ENCODE measurements at regions not wholly inside any gene's neighbourhood (a gene's known extent, or its start where the extent isn't known, plus 50 kb on each side); places are given as distances from the start of the nearest gene placed in this dataset.

DNA sequence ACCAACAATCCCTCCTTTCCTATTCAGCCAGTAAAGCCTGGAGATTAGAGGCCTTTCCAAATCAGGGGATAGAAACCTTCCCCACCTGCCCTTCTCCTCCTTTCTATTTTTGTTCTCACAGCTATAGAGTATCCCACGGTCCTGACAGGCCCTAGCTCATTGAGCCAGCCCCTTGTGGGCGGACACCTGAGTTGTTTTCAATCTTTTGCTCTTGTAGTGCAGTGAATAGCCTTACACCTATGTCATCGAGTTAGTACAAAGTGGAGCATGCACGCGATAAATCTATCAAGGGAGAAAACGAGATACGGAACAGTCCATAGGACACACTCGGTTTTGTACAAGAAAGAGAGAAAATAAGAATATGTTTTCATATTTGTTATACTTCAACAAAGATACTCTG is 77.2 kb downstream of the TSPAN17 start:
- TF ChIP-seq, protein P1, sequence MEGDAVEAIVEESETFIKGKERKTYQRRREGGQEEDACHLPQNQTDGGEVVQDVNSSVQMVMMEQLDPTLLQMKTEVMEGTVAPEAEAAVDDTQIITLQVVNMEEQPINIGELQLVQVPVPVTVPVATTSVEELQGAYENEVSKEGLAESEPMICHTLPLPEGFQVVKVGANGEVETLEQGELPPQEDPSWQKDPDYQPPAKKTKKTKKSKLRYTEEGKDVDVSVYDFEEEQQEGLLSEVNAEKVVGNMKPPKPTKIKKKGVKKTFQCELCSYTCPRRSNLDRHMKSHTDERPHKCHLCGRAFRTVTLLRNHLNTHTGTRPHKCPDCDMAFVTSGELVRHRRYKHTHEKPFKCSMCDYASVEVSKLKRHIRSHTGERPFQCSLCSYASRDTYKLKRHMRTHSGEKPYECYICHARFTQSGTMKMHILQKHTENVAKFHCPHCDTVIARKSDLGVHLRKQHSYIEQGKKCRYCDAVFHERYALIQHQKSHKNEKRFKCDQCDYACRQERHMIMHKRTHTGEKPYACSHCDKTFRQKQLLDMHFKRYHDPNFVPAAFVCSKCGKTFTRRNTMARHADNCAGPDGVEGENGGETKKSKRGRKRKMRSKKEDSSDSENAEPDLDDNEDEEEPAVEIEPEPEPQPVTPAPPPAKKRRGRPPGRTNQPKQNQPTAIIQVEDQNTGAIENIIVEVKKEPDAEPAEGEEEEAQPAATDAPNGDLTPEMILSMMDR (IDR thresholded peaks at IDR 0.05) = no peak
- TF ChIP-seq POLR2A (IDR thresholded peaks at IDR 0.05) = no peak
